ENCODE measurements at regions not wholly inside any gene's neighbourhood (a gene's known extent, or its start where the extent isn't known, plus 50 kb on each side); places are given as distances from the start of the nearest gene placed in this dataset.

DNA sequence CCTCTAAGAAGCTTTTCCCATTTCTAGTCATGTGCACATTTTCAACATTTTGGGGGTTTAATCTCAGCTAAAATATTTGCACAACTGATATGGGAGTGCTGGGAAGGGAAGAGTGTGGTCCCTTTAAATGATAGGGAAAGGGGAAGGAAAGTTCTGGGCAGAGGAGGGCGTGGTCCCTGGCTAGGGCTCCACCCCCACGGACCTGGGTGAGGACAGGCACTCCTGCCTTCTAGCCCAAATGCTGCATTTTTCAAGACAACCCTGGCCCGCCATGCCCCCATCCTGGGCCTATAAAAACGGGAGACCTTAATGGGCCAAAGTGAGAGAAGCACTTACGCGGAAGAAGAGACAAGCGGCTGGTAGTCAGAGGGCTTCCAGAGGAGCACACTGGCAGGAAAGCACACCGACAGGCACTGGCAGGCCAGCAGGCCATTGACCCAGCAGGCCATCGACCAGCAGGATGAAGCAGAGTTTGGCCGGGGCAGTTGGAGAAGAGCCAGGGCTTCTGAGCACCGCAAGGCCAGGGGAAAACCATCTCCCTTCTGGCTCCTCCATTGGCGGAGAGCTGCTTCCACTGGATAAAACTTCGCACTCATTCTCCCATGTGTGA, 266.7 kb downstream of the SPRY2 start:
- DNase-seq (no peak), ATAC-seq (ENCODE audit: poor library complexity) (no peak)
- intact Hi-C loops (cut with DNase I, micrococcal nuclease) = no loop called here
- Mint-ChIP-seq H3K4me3 (no peak overlapping the region), H3K27ac (no peak overlapping the region), H3K27me3 (no peaks in the 10 kb centered on the region), H3K4me1 (ENCODE audit: low read depth) (no peaks in the 10 kb centered on the region), H3K9me3 (peaks cover 2% of the 10 kb centered on the region), H3K36me3 (ENCODE audit: low read depth) (no peaks in the 10 kb centered on the region)
- Histone ChIP-seq H3K27ac (ENCODE audit: low read depth in 1 of 2, low read length in 2 of 2) (no peak overlapping the region), H3K4me1 (ENCODE audit: insufficient read depth, low read length) (no peaks in the 10 kb centered on the region), H3K36me3 (ENCODE audit: insufficient read depth, low read length) (no peaks in the 10 kb centered on the region), H3K4me3 (ENCODE audit: low read length) (no peak overlapping the region), H3K9me3 (ENCODE audit: control insufficient read depth in 1 of 2, insufficient read depth in 1 of 2, low read length in 2 of 2) (peaks cover 0 to 14% of the 10 kb centered on the region in 2 experiments), H3K27me3 (ENCODE audit: control insufficient read depth in 1 of 2, insufficient read depth in 2 of 2, low read length in 2 of 2) (no peaks in the 10 kb centered on the region)
- ChIA-PET POLR2A (interaction anchor here (0.7 kb wide), 1 partner anchor 1286 kb away, joined by 3 read pairs; no protein-coding TSS in a partner anchor), CTCF (no interaction called here)
- no peak for TF ChIP-seq CTCF (IDR thresholded peaks at IDR 0.05)

DNA sequence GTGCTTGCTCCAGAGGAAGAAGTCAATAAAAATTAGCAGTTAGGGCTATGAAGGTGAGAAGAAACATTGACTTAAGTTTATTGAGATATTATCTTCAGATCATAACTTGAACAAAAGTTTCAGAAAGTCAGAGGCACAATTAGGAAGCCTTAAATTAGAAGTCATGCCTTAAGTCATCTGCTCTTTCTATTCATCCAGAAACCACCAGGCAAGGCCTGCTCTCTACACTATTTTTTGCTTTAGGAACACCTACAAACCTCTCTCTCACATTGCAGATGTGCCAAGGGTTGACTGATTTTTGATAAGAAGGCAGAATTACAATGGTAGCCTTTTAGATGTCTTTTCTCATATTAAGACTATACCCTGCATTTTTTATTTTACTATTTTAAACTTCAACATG, 268.7 kb downstream of the SPRY2 start:
- ATAC-seq (ENCODE audit: poor library complexity) = no peak
- Histone ChIP-seq H3K27ac (ENCODE audit: low read depth in 1 of 2, low read length in 2 of 2) (no peak overlapping the region), H3K4me3 (ENCODE audit: low read length) (no peak overlapping the region), H3K27me3 (ENCODE audit: control insufficient read depth in 1 of 2, insufficient read depth in 2 of 2, low read length in 2 of 2) (no peaks in the 10 kb centered on the region), H3K36me3 (ENCODE audit: insufficient read depth, low read length) (no peaks in the 10 kb centered on the region), H3K9me3 (ENCODE audit: control insufficient read depth in 1 of 2, insufficient read depth in 1 of 2, low read length in 2 of 2) (peaks cover 0 to 14% of the 10 kb centered on the region in 2 experiments), H3K4me1 (ENCODE audit: insufficient read depth, low read length) (no peaks in the 10 kb centered on the region)
- H3K4me1 Mint-ChIP-seq (ENCODE audit: low read depth) = no peaks in the 10 kb centered on the region
- H3K4me3 Mint-ChIP-seq = no peak overlapping the region
- no peaks in the 10 kb centered on the region for H3K36me3 Mint-ChIP-seq (ENCODE audit: low read depth)
- DNase-seq = no peak
- ChIA-PET CTCF (no interaction called here), POLR2A (no interaction called here)
- H3K27ac Mint-ChIP-seq = no peak overlapping the region
- no peaks in the 10 kb centered on the region for H3K27me3 Mint-ChIP-seq
- peaks cover 2% of the 10 kb centered on the region for H3K9me3 Mint-ChIP-seq
- no peak for TF ChIP-seq CTCF (IDR thresholded peaks at IDR 0.05)
- intact Hi-C loops (cut with DNase I, micrococcal nuclease) = no loop called here

GRCh38 chr13:80070024-80070703, 270.8 kb downstream of the SPRY2 start:
- H3K9me3 ChIP-seq (ENCODE audit: control insufficient read depth in 1 of 2, insufficient read depth in 1 of 2, low read length in 2 of 2) = peaks cover 0 to 8% of the 10 kb centered on the region in 2 experiments
- ChIA-PET CTCF (no interaction called here), POLR2A (no interaction called here)
- Mint-ChIP-seq H3K4me1 (ENCODE audit: low read depth) (no peaks in the 10 kb centered on the region), H3K27ac (no peak overlapping the region), H3K27me3 (no peaks in the 10 kb centered on the region), H3K36me3 (ENCODE audit: low read depth) (no peaks in the 10 kb centered on the region), H3K4me3 (no peak overlapping the region), H3K9me3 (no peaks in the 10 kb centered on the region)
- H3K36me3 ChIP-seq (ENCODE audit: insufficient read depth, low read length) = no peaks in the 10 kb centered on the region
- DNase-seq (no peak), ATAC-seq (ENCODE audit: poor library complexity) (no peak)
- H3K27ac ChIP-seq (ENCODE audit: low read depth in 1 of 2, low read length in 2 of 2) = no peak overlapping the region
- H3K27me3 ChIP-seq (ENCODE audit: control insufficient read depth in 1 of 2, insufficient read depth in 2 of 2, low read length in 2 of 2) = no peaks in the 10 kb centered on the region
- TF ChIP-seq CTCF (IDR thresholded peaks at IDR 0.05) = no peak
- no peaks in the 10 kb centered on the region for H3K4me1 ChIP-seq (ENCODE audit: insufficient read depth, low read length)
- H3K4me3 ChIP-seq (ENCODE audit: low read length) = no peak overlapping the region
- intact Hi-C loops (cut with DNase I, micrococcal nuclease) = no loop called here

Data from CD4-positive, alpha-beta T cell (primary cell).